SU-DHL-6 (cell line): ENCODE measurements at regions not wholly inside any gene's neighbourhood (a gene's known extent, or its start where the extent isn't known, plus 50 kb on each side); places are given as distances from the start of the nearest gene placed in this dataset.

Source experiments
- CTCF ChIP-seq: fragments of 200-600 bp; sonication (generic); IDR thresholded peaks from one replicate; pipeline ENCODE4 v1.5.1; 2017; ENCODE audit warnings: antibody characterized with exemption, mild to moderate bottlenecking, low read length, moderate library complexity; ENCODE audit not compliant: insufficient read depth, poor library complexity, severe bottlenecking
- EZH2phosphoT487 ChIP-seq: fragments of 200-600 bp; sonication (generic), shearing (Covaris generic); conservative IDR thresholded peaks from 2 replicates; pipeline ENCODE4 v1.6.1; 2018; ENCODE audit warnings: mild to moderate bottlenecking, antibody characterized with exemption, low read length, moderate library complexity, mixed read lengths

- TF ChIP-seq CTCF (no peak), EZH2phosphoT487 (no peak)
Observed at GRCh38 chr10:43702936-43703281, 54.2 kb upstream of the ZNF32 start.
